Bronchial epithelial cell (primary cell): ENCODE measurements at regions not wholly inside any gene's neighbourhood (a gene's known extent, or its start where the extent isn't known, plus 50 kb on each side); places are given as distances from the start of the nearest gene placed in this dataset.

ENCODE experiments used
- DNase-seq: peaks from one replicate; pipeline ENCODE4 v3.0.0-alpha.2; 2010; ENCODE audit warnings: low read depth
- FAIRE-seq: peaks from 2 replicates; lab custom pipeline; 2011; peaks lifted over from hg19 to GRCh38; lab: Jason Lieb, UNC
- H3K27me3 ChIP-seq: 2 replicates; pipeline ENCODE4 v1.5.1; 2011; ENCODE audit warnings: low read length; ENCODE audit not compliant: control insufficient read depth, insufficient read depth
- H3K36me3 ChIP-seq: 2 replicates; pipeline ENCODE4 v1.5.1; 2011; ENCODE audit warnings: low read length; ENCODE audit not compliant: control insufficient read depth, insufficient read depth
- H3K4me3 ChIP-seq: 2 replicates; pipeline ENCODE4 v1.5.1; 2011; ENCODE audit warnings: mild to moderate bottlenecking, low read depth, low read length, control low read depth
- CTCF ChIP-seq: IDR thresholded peaks from 2 replicates; pipeline ENCODE4 v1.5.1; 2011; ENCODE audit warnings: mild to moderate bottlenecking, moderate library complexity, low read length, control low read depth, inconsistent platforms; ENCODE audit not compliant: insufficient read depth, severe bottlenecking

GRCh38 chr2:67799886-67800285 lies 262.9 kb downstream of the C1D start:
- DNase-seq: no peak
- Histone ChIP-seq H3K36me3 (no peaks in the 10 kb centered on the region), H3K4me3 (no peak overlapping the region), H3K27me3 (no peaks in the 10 kb centered on the region)
- no peak for TF ChIP-seq CTCF
- FAIRE-seq: no peak

DNA sequence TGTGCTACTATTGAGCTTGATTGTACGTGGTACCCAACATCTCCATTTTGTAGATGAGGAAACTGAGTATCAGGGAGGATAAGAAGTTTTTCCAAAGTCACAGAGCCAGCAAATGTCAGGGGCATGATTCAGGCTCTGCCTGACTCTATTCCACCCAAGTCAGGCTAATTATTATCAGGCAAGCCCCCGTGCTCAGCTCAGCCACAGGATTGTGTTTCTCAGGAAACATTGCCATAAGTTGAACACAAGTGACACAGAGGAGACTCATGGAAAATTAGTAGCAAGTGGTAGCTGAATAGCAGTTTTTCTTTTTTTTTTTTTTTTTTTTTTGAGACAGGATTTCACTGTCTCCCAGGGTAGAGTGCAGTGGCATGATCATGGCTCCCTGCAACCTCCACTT lies 260.5 kb downstream of the C1D start:
- Histone ChIP-seq H3K4me3 (no peak overlapping the region), H3K27me3 (no peaks in the 10 kb centered on the region), H3K36me3 (no peaks in the 10 kb centered on the region)
- no peak for FAIRE-seq
- TF ChIP-seq CTCF: no peak
- no peak for DNase-seq

- DNase-seq (no peak), FAIRE-seq (no peak)
- H3K4me3 ChIP-seq: no peak overlapping the region
- TF ChIP-seq CTCF: no peak
- H3K36me3 ChIP-seq: no peaks in the 10 kb centered on the region
- H3K27me3 ChIP-seq: no peaks in the 10 kb centered on the region
These were observed 260.0 kb downstream of the C1D start for GRCh38 chr2:67802824-67803223.

DNA sequence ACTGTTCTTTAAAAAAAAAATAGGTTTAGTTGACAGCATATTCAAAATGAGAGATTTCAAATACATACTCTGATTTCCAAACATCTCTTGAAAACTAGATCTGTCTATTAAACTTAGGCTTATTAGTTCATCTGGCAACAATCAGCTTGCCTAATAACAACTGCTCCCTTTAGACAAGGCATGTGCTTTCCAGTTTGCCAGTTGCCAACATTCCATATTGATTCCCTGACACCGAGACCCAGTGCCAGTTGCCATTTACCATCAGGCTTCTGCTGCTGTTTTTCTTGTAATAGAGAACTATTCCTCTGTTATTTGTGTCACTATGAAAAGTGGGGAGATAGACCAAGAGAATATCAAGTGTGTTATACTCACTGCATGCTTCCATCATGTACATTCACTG lies 256.0 kb downstream of the C1D start:
- FAIRE-seq (no peak), DNase-seq (no peak)
- TF ChIP-seq CTCF: no peak
- no peak overlapping the region for H3K4me3 ChIP-seq
- H3K36me3 ChIP-seq: no peaks in the 10 kb centered on the region
- H3K27me3 ChIP-seq: no peaks in the 10 kb centered on the region

- TF ChIP-seq CTCF: no peak
- no peak for FAIRE-seq
- H3K27me3 ChIP-seq: no peaks in the 10 kb centered on the region
These were observed 254.7 kb downstream of the C1D start for GRCh38 chr2:67808112-67808511.

GRCh38 chr2:67812682-67813081 lies 250.1 kb downstream of the C1D start:
- no peak overlapping the region for H3K4me3 ChIP-seq
- FAIRE-seq (no peak), DNase-seq (no peak)
- no peak for TF ChIP-seq CTCF
- no peaks in the 10 kb centered on the region for H3K36me3 ChIP-seq
- no peaks in the 10 kb centered on the region for H3K27me3 ChIP-seq

More at GRCh38 chr2:67808112-67808511, 254.7 kb downstream of the C1D start:
- Histone ChIP-seq H3K36me3 (no peaks in the 10 kb centered on the region), H3K4me3 (no peak overlapping the region)
- no peak for DNase-seq
